ENCODE measurements at regions not wholly inside any gene's neighbourhood (a gene's known extent, or its start where the extent isn't known, plus 50 kb on each side); places are given as distances from the start of the nearest gene placed in this dataset.

DNA sequence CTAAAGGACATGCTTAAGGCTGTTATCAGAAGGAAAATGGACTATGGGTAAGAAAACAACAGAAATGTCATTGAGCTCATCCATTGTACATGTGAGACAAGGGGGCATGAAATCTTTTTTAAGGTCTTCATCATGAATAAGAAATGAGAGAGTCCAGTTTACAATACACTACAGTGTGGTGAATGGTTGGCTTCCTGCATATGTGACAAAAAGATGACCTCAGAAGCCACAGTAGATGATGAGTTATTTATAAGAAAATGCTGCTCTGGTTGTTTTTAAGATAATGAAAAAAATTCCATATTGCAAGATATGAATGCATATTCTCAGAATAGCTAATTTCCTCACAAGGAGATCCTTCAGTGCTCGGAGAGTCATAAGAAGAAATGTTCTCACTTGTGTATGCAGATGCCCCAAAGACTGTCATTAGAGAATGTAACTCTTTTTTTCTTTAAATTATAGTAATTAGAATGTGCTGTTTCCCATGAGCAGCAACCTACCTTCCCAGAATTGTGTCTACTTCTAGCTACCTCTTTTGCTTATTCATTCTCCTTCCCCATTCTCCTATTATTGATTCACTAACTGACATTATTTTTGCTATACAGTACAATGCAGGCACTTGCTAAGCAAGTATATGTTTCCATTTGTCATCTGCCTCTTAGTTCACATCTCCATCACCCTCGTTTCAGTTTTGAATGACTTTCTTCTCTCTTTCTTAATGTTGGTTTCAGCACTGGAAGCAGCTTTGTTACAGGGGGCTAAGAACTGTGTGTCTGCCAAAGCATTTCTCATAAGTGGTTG, 152.0 kb upstream of the PEX5L start:
- no peak for TF ChIP-seq POLR2A (IDR thresholded peaks at IDR 0.05)
- TF ChIP-seq, protein P1, sequence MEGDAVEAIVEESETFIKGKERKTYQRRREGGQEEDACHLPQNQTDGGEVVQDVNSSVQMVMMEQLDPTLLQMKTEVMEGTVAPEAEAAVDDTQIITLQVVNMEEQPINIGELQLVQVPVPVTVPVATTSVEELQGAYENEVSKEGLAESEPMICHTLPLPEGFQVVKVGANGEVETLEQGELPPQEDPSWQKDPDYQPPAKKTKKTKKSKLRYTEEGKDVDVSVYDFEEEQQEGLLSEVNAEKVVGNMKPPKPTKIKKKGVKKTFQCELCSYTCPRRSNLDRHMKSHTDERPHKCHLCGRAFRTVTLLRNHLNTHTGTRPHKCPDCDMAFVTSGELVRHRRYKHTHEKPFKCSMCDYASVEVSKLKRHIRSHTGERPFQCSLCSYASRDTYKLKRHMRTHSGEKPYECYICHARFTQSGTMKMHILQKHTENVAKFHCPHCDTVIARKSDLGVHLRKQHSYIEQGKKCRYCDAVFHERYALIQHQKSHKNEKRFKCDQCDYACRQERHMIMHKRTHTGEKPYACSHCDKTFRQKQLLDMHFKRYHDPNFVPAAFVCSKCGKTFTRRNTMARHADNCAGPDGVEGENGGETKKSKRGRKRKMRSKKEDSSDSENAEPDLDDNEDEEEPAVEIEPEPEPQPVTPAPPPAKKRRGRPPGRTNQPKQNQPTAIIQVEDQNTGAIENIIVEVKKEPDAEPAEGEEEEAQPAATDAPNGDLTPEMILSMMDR (IDR thresholded peaks at IDR 0.05 in 4 of 5, conservative IDR thresholded peaks at IDR 0.05 in 1 of 5) = no peak
- Histone ChIP-seq H3K9me3 (no peaks in the 10 kb centered on the region), H3K36me3 (no peaks in the 10 kb centered on the region), H3K27me3 (no peaks in the 10 kb centered on the region), H3K27ac (no peak overlapping the region), H3K4me1 (no peaks in the 10 kb centered on the region), H3K4me3 (no peak overlapping the region)
- in situ Hi-C loops (cut with MboI; ENCODE audit: low sequenced_read_pairs in 4 of 4) = no loop called here
- DNase-seq (no peak), ATAC-seq (no peak)
- intact Hi-C loops (cut with DNase I; ENCODE audit: low total_unique reads) = no loop called here

- in situ Hi-C loops (cut with MboI; ENCODE audit: low sequenced_read_pairs in 4 of 4) (no loop called here), intact Hi-C loops (cut with DNase I; ENCODE audit: low total_unique reads) (no loop called here)
- Histone ChIP-seq H3K36me3 (no peaks in the 10 kb centered on the region), H3K4me1 (no peaks in the 10 kb centered on the region), H3K27ac (no peak overlapping the region), H3K9me3 (no peaks in the 10 kb centered on the region), H3K27me3 (no peaks in the 10 kb centered on the region), H3K4me3 (no peak overlapping the region)
- ATAC-seq = no peak
- no peak for TF ChIP-seq POLR2A (IDR thresholded peaks at IDR 0.05)
- TF ChIP-seq, protein P1 (IDR thresholded peaks at IDR 0.05 in 4 of 5, conservative IDR thresholded peaks at IDR 0.05 in 1 of 5) = no peak
- no peak for DNase-seq
These were observed 152.5 kb upstream of the PEX5L start for GRCh38 chr3:180189310-180189648.

DNA sequence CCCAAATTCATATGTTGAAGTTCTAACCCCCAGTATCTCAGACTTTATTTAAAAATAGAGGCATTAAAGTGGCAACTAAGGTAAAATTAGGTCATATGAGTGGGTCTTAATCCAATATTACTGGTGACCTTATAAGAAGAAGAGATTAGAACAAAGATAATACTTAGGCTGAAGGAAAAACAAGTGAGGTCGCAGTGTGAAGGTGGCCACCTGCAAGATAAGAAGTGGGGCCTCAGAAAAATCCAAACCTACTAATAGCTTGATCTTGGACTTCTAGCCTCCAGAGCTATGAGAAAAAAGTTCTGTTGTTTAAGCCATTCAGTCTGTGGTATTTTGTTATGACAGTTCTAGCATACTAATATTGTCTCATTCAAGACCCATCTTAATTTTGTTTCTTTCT, 159.9 kb upstream of the PEX5L start:
- H3K27me3 ChIP-seq = no peaks in the 10 kb centered on the region
- no peak overlapping the region for H3K27ac ChIP-seq
- no peaks in the 10 kb centered on the region for H3K36me3 ChIP-seq
- intact Hi-C loops (cut with DNase I; ENCODE audit: low total_unique reads) = no loop called here
- in situ Hi-C loops (cut with MboI; ENCODE audit: low sequenced_read_pairs in 4 of 4) = no loop called here
- no peak for ATAC-seq
- no peak for TF ChIP-seq POLR2A (IDR thresholded peaks at IDR 0.05)
- TF ChIP-seq, protein P1 (IDR thresholded peaks at IDR 0.05 in 4 of 5, conservative IDR thresholded peaks at IDR 0.05 in 1 of 5) = no peak
- H3K4me3 ChIP-seq = no peak overlapping the region
- DNase-seq = no peak
- H3K9me3 ChIP-seq = no peaks in the 10 kb centered on the region
- no peaks in the 10 kb centered on the region for H3K4me1 ChIP-seq

DNA sequence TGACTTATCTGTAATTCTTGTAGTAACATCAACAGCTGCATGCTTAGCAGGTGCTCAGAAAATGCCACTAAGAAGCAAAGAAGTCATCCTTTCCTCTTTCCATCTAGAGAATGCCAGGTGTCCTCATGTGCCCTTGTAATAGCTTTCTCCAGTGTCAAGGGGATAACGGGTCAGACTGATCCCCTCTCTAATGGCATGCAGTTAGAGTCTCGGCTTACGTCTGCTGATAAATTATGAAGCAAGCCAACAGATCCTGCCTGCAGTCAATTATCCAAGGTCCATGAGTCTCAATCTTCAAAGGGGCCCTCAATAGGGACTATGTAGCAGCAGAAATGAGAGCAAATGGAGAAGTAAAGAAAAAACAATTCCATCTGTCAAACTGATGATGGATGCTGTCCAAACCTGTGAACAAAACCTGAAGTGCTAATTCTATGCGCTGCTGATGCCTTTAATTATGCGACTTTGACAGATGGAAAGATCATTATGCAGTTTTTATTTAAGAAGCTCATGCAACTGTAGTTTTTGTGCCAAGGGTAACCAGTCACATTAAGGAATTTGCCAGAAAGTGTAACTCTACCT, 162.8 kb upstream of the PEX5L start:
- H3K27me3 ChIP-seq = no peaks in the 10 kb centered on the region
- intact Hi-C loops (cut with DNase I; ENCODE audit: low total_unique reads) = no loop called here
- DNase-seq (no peak), ATAC-seq (no peak)
- TF ChIP-seq, protein P1 (IDR thresholded peaks at IDR 0.05 in 4 of 5, conservative IDR thresholded peaks at IDR 0.05 in 1 of 5) = no peak
- TF ChIP-seq POLR2A (IDR thresholded peaks at IDR 0.05) = no peak
- no peaks in the 10 kb centered on the region for H3K4me1 ChIP-seq
- no peak overlapping the region for H3K27ac ChIP-seq
- H3K4me3 ChIP-seq = no peak overlapping the region
- H3K9me3 ChIP-seq = no peaks in the 10 kb centered on the region
- no peaks in the 10 kb centered on the region for H3K36me3 ChIP-seq
- in situ Hi-C loops (cut with MboI; ENCODE audit: low sequenced_read_pairs in 4 of 4) = no loop called here
